ENCODE measurements at regions not wholly inside any gene's neighbourhood (a gene's known extent, or its start where the extent isn't known, plus 50 kb on each side); places are given as distances from the start of the nearest gene placed in this dataset.
"Not testable (repeated sequence)": the region's sequence is repeated elsewhere in the genome, so short reads cannot be mapped to it uniquely, and the experiment has no call there.

DNA sequence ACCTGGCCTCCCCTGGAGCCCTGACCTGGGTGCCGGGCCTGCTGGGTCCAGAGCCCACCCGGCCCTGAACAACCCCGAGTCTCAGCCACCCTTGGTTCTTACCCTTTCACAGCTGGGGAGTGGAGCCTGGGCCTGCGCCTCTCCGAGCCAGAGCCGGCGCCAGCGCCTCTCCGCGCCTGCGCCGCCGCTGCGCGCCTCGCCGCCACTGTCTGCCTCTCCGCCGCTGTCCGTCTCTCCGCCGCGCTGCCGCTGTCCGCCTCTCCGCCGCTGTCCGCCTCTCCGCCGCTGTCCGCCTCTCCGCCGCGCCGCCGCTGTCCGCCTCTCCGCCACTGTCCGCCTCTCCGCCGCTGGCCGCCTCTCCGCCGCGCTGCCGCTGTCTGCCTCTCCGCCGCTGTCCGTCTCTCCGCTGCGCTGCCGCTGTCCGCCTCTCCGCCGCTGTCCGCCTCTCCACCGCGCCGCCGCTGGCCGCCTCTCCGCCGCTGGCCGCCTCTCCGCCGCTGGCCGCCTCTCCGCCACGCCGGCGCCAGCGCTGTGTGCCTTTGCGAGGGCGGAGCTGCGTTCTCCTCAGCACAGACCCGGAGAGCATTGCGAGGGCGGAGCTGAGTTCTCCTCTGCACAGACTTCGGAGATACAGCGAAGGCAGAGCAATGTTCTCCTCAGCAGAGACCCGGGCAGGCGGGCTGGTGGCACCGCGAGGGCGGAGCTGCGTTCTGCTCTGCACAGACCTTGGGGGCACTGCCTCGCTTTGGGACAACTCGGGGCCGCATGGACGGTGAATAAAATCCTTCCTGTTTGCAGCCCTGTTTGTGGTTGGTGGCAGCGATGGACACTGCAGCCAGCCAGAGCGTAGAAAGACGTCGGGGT, 1553.7 kb downstream of the RPIA start:
- TF ChIP-seq, protein P1, sequence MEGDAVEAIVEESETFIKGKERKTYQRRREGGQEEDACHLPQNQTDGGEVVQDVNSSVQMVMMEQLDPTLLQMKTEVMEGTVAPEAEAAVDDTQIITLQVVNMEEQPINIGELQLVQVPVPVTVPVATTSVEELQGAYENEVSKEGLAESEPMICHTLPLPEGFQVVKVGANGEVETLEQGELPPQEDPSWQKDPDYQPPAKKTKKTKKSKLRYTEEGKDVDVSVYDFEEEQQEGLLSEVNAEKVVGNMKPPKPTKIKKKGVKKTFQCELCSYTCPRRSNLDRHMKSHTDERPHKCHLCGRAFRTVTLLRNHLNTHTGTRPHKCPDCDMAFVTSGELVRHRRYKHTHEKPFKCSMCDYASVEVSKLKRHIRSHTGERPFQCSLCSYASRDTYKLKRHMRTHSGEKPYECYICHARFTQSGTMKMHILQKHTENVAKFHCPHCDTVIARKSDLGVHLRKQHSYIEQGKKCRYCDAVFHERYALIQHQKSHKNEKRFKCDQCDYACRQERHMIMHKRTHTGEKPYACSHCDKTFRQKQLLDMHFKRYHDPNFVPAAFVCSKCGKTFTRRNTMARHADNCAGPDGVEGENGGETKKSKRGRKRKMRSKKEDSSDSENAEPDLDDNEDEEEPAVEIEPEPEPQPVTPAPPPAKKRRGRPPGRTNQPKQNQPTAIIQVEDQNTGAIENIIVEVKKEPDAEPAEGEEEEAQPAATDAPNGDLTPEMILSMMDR (IDR thresholded peaks at IDR 0.05) = not testable (repeated sequence)
- TF ChIP-seq POLR2AphosphoS5, POLR2A (IDR thresholded peaks at IDR 0.05): not testable (repeated sequence)

Data from suprapubic skin (tissue), 4 donors.